ENCODE measurements at regions not wholly inside any gene's neighbourhood (a gene's known extent, or its start where the extent isn't known, plus 50 kb on each side); places are given as distances from the start of the nearest gene placed in this dataset.

DNA sequence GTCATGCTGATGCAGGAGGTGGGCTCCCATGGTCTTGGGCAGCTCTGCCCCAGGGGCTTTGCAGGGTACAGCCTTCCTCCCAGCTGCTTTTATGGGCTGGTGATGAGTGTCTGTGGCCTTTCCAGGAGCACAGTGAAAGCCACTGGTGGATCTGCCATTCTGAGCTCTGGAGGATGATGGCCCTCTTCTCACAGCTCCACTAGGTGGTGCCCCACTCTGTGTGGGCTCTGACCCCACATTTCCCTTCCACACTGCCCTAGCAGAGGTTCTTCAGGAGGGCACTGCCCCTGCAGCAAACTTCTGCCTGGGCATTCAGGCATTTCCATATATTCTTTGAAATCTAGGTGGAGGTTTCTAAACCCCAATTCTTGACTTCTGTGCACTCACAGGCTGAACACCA lies 1188.6 kb downstream of the MRPL39 start (continued):
- TF ChIP-seq RXRA (IDR thresholded peaks at IDR 0.05; ENCODE audit: insufficient read depth, low read depth, low read length), result no peak
- TF ChIP-seq, protein P1, sequence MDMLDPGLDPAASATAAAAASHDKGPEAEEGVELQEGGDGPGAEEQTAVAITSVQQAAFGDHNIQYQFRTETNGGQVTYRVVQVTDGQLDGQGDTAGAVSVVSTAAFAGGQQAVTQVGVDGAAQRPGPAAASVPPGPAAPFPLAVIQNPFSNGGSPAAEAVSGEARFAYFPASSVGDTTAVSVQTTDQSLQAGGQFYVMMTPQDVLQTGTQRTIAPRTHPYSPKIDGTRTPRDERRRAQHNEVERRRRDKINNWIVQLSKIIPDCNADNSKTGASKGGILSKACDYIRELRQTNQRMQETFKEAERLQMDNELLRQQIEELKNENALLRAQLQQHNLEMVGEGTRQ (IDR thresholded peaks at IDR 0.05; ENCODE audit: low read length), result no peak
- TF ChIP-seq JUN (IDR thresholded peaks at IDR 0.05; ENCODE audit: low read depth, low read length), result no peak
